ENCODE measurements at regions not wholly inside any gene's neighbourhood (a gene's known extent, or its start where the extent isn't known, plus 50 kb on each side); places are given as distances from the start of the nearest gene placed in this dataset.

GRCh38 chr3:177935047-177935446 lies 601.2 kb upstream of the KCNMB2 start:
- TF ChIP-seq CTCF (IDR thresholded peaks at IDR 0.05) (no peak), POLR2AphosphoS5 (IDR thresholded peaks at IDR 0.05) (no peak)
